ENCODE measurements at regions not wholly inside any gene's neighbourhood (a gene's known extent, or its start where the extent isn't known, plus 50 kb on each side); places are given as distances from the start of the nearest gene placed in this dataset.

- Mint-ChIP-seq H3K9me3 (peaks cover 18% of the 10 kb centered on the region), H3K4me3 (no peak overlapping the region), H3K27me3 (ENCODE audit: low read depth) (peaks cover 19% of the 10 kb centered on the region), H3K36me3 (no peaks in the 10 kb centered on the region), H3K27ac (no peak overlapping the region), H3K4me1 (no peaks in the 10 kb centered on the region)
- DNase-seq (ENCODE audit: low spot score in 2 of 2, unreplicated experiment in 2 of 2) = no peak
- TF ChIP-seq CTCF (IDR thresholded peaks at IDR 0.05; ENCODE audit: unreplicated experiment) = no peak
Measured at GRCh38 chr12:125454786-125455480, 389.7 kb downstream of the AACS start.

GRCh38 chr12:125455556-125455955 is 390.3 kb downstream of the AACS start:
- TF ChIP-seq CTCF (IDR thresholded peaks at IDR 0.05; ENCODE audit: unreplicated experiment) = no peak
- H3K4me3 Mint-ChIP-seq = no peak overlapping the region
- H3K4me1 Mint-ChIP-seq = no peaks in the 10 kb centered on the region
- peaks cover 20% of the 10 kb centered on the region for H3K27me3 Mint-ChIP-seq (ENCODE audit: low read depth)
- no peaks in the 10 kb centered on the region for H3K36me3 Mint-ChIP-seq
- H3K27ac Mint-ChIP-seq = no peak overlapping the region
- no peak for DNase-seq (ENCODE audit: low spot score in 2 of 2, unreplicated experiment in 2 of 2)
- peaks cover 13% of the 10 kb centered on the region for H3K9me3 Mint-ChIP-seq

- Mint-ChIP-seq H3K9me3 (no peaks in the 10 kb centered on the region), H3K4me3 (no peak overlapping the region), H3K36me3 (no peaks in the 10 kb centered on the region), H3K4me1 (no peaks in the 10 kb centered on the region), H3K27me3 (ENCODE audit: low read depth) (peaks cover 22% of the 10 kb centered on the region), H3K27ac (no peak overlapping the region)
- DNase-seq (ENCODE audit: low spot score in 2 of 2, unreplicated experiment in 2 of 2) = no peak
- no peak for TF ChIP-seq CTCF (IDR thresholded peaks at IDR 0.05; ENCODE audit: unreplicated experiment)
Measured at GRCh38 chr12:125458552-125459268, 393.5 kb downstream of the AACS start.

GRCh38 chr12:125461831-125462230 is 396.6 kb downstream of the AACS start:
- peaks cover 11% of the 10 kb centered on the region for H3K27me3 Mint-ChIP-seq (ENCODE audit: low read depth)
- TF ChIP-seq CTCF (IDR thresholded peaks at IDR 0.05; ENCODE audit: unreplicated experiment) = no peak
- DNase-seq (ENCODE audit: low spot score in 2 of 2, unreplicated experiment in 2 of 2) = no peak
- no peak overlapping the region for H3K27ac Mint-ChIP-seq
- H3K4me3 Mint-ChIP-seq = no peak overlapping the region
- H3K36me3 Mint-ChIP-seq = no peaks in the 10 kb centered on the region
- H3K4me1 Mint-ChIP-seq = no peaks in the 10 kb centered on the region
- H3K9me3 Mint-ChIP-seq = no peaks in the 10 kb centered on the region

GRCh38 chr12:125463386-125463785 is 398.2 kb downstream of the AACS start:
- Mint-ChIP-seq H3K27ac (no peak overlapping the region), H3K27me3 (ENCODE audit: low read depth) (peaks cover 14% of the 10 kb centered on the region), H3K4me3 (no peak overlapping the region), H3K9me3 (no peaks in the 10 kb centered on the region), H3K4me1 (peaks cover 3% of the 10 kb centered on the region), H3K36me3 (no peaks in the 10 kb centered on the region)
- TF ChIP-seq CTCF (IDR thresholded peaks at IDR 0.05; ENCODE audit: unreplicated experiment) = no peak
- no peak for DNase-seq (ENCODE audit: low spot score in 2 of 2, unreplicated experiment in 2 of 2)

Data from mesothelial cell of epicardium (in vitro differentiated cells).